ENCODE measurements at regions not wholly inside any gene's neighbourhood (a gene's known extent, or its start where the extent isn't known, plus 50 kb on each side); places are given as distances from the start of the nearest gene placed in this dataset.

- TF ChIP-seq PML (IDR thresholded peaks at IDR 0.05; ENCODE audit: low read length) (no peak), MXI1 (IDR thresholded peaks at IDR 0.05; ENCODE audit: low read depth, low read length) (no peak), ZBED1 (IDR thresholded peaks at IDR 0.05; ENCODE audit: borderline replicate concordance) (no peak), FOXK2 (IDR thresholded peaks at IDR 0.05) (no peak), JUNB (IDR thresholded peaks at IDR 0.05) (no peak), EP300 (IDR thresholded peaks at IDR 0.05; ENCODE audit: borderline replicate concordance in 1 of 2, control insufficient read depth in 1 of 2, low read depth in 2 of 2, low read length in 2 of 2) (no peak), CTCF (IDR thresholded peaks at IDR 0.05 in 2 of 3, conservative IDR thresholded peaks at IDR 0.05 in 1 of 3; ENCODE audit: control insufficient read depth in 2 of 3, extremely low read depth in 1 of 3, insufficient read depth in 1 of 3, low read depth in 3 of 3, low read length in 3 of 3) (no peak), POLR2AphosphoS5 (IDR thresholded peaks at IDR 0.05; ENCODE audit: low read length) (no peak), POLR2A (IDR thresholded peaks at IDR 0.05; ENCODE audit: low read depth, low read length) (no peak), KLF5 (IDR thresholded peaks at IDR 0.05; ENCODE audit: partially characterized antibody) (no peak), REST (IDR thresholded peaks at IDR 0.05; ENCODE audit: low read depth, low read length) (no peak), SPI1 (IDR thresholded peaks at IDR 0.05; ENCODE audit: borderline replicate concordance, insufficient read depth, low read depth, low read length) (no peak), CHD4 (IDR thresholded peaks at IDR 0.05) (no peak), MAX (IDR thresholded peaks at IDR 0.05; ENCODE audit: low read depth, low read length) (no peak)
These were observed 944.9 kb upstream of the GYPC start for GRCh38 chr2:125711075-125711474.

Measured in GM12878 (cell line).